ENCODE measurements at regions not wholly inside any gene's neighbourhood (a gene's known extent, or its start where the extent isn't known, plus 50 kb on each side); places are given as distances from the start of the nearest gene placed in this dataset.

DNA sequence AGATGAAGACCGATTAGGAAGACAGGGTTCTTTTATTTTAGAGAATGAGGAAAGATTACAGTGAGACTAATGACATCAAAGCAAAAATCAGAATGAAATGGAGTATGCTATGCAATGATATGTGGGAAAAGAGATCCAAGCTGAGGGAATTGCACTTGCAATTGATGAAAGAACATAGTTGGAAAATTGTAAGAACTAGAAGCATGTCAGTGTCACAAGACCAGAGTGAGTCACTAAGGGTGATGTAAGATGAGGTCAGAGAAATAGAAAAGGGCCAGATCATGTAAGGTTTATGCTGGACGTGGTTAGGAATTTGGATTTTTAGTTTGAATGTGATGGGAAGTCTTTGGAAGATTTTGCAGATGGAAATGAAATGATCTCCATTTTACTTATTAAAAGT, 1937.3 kb downstream of the OLFM4 start:
- H3K36me3 Mint-ChIP-seq: no peaks in the 10 kb centered on the region
- CTCF ChIA-PET (ENCODE audit: partially characterized antibody): no interaction called here

DNA sequence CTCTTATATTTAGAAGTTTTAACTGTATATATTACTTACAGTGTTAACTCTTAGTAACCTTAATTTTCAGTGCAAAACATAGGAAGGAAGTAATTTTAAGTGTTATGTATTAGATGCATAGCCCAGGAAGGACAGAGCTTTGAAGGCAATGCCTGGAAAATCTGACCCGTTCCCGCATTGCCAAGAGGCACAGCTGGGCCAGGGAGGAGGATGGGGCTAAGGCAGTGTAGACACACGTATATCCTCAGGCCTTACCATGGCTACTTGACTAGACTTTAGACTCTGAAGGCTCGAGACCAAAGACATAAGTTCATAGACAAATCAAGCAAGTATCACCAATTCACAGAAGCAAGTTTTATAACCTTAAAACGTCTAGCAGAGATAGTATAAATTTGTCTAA, 1944.2 kb downstream of the OLFM4 start:
- Histone ChIP-seq H3K27me3 (ENCODE audit: insufficient read depth, low read length) (no peaks in the 10 kb centered on the region), H3K4me1 (ENCODE audit: insufficient read depth, low read length) (no peaks in the 10 kb centered on the region), H3K9me3 (ENCODE audit: control insufficient read depth in 1 of 2, low read length in 2 of 2) (no peaks in the 10 kb centered on the region), H3K4me3 (ENCODE audit: low read length in 2 of 2) (no peak overlapping the region), H3K27ac (ENCODE audit: low read depth, low read length) (no peak overlapping the region), H3K36me3 (ENCODE audit: insufficient read depth, low read length) (no peaks in the 10 kb centered on the region)
- Mint-ChIP-seq H3K4me1 (no peaks in the 10 kb centered on the region), H3K27ac (no peak overlapping the region), H3K4me3 (no peak overlapping the region), H3K27me3 (no peaks in the 10 kb centered on the region), H3K9me3 (peaks cover 0 to 16% (median 8%) of the 10 kb centered on the region in 8 donors), H3K36me3 (no peaks in the 10 kb centered on the region)
- intact Hi-C loops (cut with micrococcal nuclease): no loop called here
- POLR2A ChIA-PET (ENCODE audit: partially characterized antibody): no interaction called here
- CTCF ChIA-PET (ENCODE audit: partially characterized antibody): no interaction called here
- no peak for DNase-seq

More for the DNA sequence above, 1937.3 kb downstream of the OLFM4 start:
- no peak overlapping the region for H3K4me3 Mint-ChIP-seq
- H3K27me3 Mint-ChIP-seq: no peaks in the 10 kb centered on the region
- Histone ChIP-seq H3K27me3 (ENCODE audit: insufficient read depth, low read length) (no peaks in the 10 kb centered on the region), H3K9me3 (ENCODE audit: control insufficient read depth in 1 of 2, low read length in 2 of 2) (no peaks in the 10 kb centered on the region), H3K4me3 (ENCODE audit: low read length in 2 of 2) (no peak overlapping the region), H3K27ac (ENCODE audit: low read depth, low read length) (no peak overlapping the region), H3K4me1 (ENCODE audit: insufficient read depth, low read length) (no peaks in the 10 kb centered on the region), H3K36me3 (ENCODE audit: insufficient read depth, low read length) (no peaks in the 10 kb centered on the region)
- no peak for DNase-seq
- no peaks in the 10 kb centered on the region for H3K4me1 Mint-ChIP-seq
- peaks cover 2 to 14% (median 9%) of the 10 kb centered on the region in 8 donors for H3K9me3 Mint-ChIP-seq
- POLR2A ChIA-PET (ENCODE audit: partially characterized antibody): no interaction called here
- H3K27ac Mint-ChIP-seq: no peak overlapping the region
- intact Hi-C loops (cut with micrococcal nuclease): no loop called here

DNA sequence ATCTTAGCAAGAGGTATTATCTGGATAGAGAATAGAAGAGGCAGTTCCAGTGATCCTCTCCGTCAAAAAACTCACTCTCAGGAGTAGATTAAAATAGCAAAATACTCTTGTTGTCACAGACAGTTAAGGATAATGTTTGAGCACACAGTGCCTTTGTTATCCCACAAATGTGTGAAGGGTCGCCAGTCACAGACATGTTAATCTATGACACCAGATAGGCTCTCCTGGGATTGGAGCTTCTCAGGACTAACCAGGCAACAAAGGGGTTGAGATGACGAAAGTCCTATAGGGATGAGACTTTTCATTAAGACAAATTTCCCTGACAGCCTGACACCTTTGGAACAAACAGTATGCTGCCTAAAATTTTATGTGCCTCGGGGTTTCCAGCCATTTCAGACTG, 1947.1 kb downstream of the OLFM4 start:
- no peaks in the 10 kb centered on the region for H3K9me3 ChIP-seq (ENCODE audit: control insufficient read depth in 1 of 2, low read length in 2 of 2)
- CTCF ChIA-PET (ENCODE audit: partially characterized antibody): no interaction called here
- POLR2A ChIA-PET (ENCODE audit: partially characterized antibody): no interaction called here
- Mint-ChIP-seq H3K27me3 (no peaks in the 10 kb centered on the region), H3K4me1 (no peaks in the 10 kb centered on the region), H3K9me3 (peaks cover 0 to 15% (median 5%) of the 10 kb centered on the region in 8 donors), H3K27ac (no peak overlapping the region), H3K4me3 (no peak overlapping the region), H3K36me3 (no peaks in the 10 kb centered on the region)
- no peak overlapping the region for H3K4me3 ChIP-seq (ENCODE audit: low read length in 2 of 2)
- DNase-seq: no peak
- intact Hi-C loops (cut with micrococcal nuclease): no loop called here
- no peak overlapping the region for H3K27ac ChIP-seq (ENCODE audit: low read depth, low read length)
- no peaks in the 10 kb centered on the region for H3K36me3 ChIP-seq (ENCODE audit: insufficient read depth, low read length)
- H3K4me1 ChIP-seq (ENCODE audit: insufficient read depth, low read length): no peaks in the 10 kb centered on the region
- H3K27me3 ChIP-seq (ENCODE audit: insufficient read depth, low read length): no peaks in the 10 kb centered on the region

DNA sequence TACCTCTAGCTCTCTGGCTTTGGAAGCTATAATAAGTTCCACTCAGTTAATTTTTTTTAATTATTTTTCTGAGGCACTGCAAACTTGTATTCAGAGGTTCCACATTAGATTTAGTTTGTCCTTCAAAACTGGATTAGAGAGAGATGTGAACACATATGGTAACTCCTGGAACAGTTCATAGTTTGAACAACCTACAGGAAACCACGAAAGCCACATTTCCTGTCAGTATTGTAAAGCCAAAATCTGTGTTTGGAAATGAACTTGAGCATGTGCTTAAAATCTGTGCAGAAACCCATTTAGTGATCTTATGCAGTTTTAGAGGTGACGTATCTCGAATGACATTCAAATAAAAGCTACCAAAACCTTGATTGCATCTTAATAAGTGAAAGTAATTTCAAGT, 1952.0 kb downstream of the OLFM4 start:
- Histone ChIP-seq H3K4me1 (ENCODE audit: insufficient read depth, low read length) (no peaks in the 10 kb centered on the region), H3K9me3 (ENCODE audit: control insufficient read depth in 1 of 2, low read length in 2 of 2) (no peaks in the 10 kb centered on the region), H3K27me3 (ENCODE audit: insufficient read depth, low read length) (no peaks in the 10 kb centered on the region), H3K4me3 (ENCODE audit: low read length in 2 of 2) (no peak overlapping the region), H3K27ac (ENCODE audit: low read depth, low read length) (no peak overlapping the region), H3K36me3 (ENCODE audit: insufficient read depth, low read length) (no peaks in the 10 kb centered on the region)
- Mint-ChIP-seq H3K27ac (no peak overlapping the region), H3K27me3 (no peaks in the 10 kb centered on the region), H3K9me3 (peaks cover 0 to 7% (median 5%) of the 10 kb centered on the region in 8 donors), H3K36me3 (no peaks in the 10 kb centered on the region), H3K4me3 (no peak overlapping the region), H3K4me1 (no peaks in the 10 kb centered on the region)
- ChIA-PET CTCF (ENCODE audit: partially characterized antibody) (no interaction called here), POLR2A (ENCODE audit: partially characterized antibody) (no interaction called here)
- DNase-seq: no peak
- intact Hi-C loops (cut with micrococcal nuclease): no loop called here

DNA sequence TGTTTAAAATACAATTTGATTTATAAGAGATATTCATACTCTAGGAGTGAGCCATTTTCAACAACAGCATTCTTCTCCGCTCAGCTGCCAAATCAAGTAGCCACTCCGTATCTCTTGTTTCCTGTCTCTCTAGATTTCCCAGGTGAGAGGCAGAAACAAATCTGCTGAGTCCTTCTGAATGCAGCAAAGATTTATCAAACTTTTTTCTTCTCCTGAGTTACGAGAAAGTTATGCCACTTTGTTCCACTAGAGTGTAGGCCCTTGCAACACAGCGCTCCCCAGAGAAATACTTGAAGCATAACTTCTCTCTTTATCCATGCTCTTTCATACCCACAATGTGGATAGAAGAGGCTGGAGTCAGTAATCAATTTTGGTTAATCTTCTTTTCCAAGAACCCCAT, 1960.8 kb downstream of the OLFM4 start:
- Mint-ChIP-seq H3K27me3 (no peaks in the 10 kb centered on the region), H3K4me3 (no peak overlapping the region), H3K4me1 (peaks cover 0 to 1% (median 0%) of the 10 kb centered on the region in 4 donors), H3K27ac (no peak overlapping the region), H3K36me3 (no peaks in the 10 kb centered on the region), H3K9me3 (peaks cover 0 to 20% (median 6%) of the 10 kb centered on the region in 8 donors)
- DNase-seq: no peak
- POLR2A ChIA-PET (ENCODE audit: partially characterized antibody): no interaction called here
- intact Hi-C loops (cut with micrococcal nuclease): no loop called here
- Histone ChIP-seq H3K4me1 (ENCODE audit: insufficient read depth, low read length) (no peaks in the 10 kb centered on the region), H3K27ac (ENCODE audit: low read depth, low read length) (no peak overlapping the region), H3K4me3 (ENCODE audit: low read length in 2 of 2) (no peak overlapping the region), H3K36me3 (ENCODE audit: insufficient read depth, low read length) (no peaks in the 10 kb centered on the region), H3K27me3 (ENCODE audit: insufficient read depth, low read length) (no peaks in the 10 kb centered on the region), H3K9me3 (ENCODE audit: control insufficient read depth in 1 of 2, low read length in 2 of 2) (no peaks in the 10 kb centered on the region)
- CTCF ChIA-PET (ENCODE audit: partially characterized antibody): no interaction called here

DNA sequence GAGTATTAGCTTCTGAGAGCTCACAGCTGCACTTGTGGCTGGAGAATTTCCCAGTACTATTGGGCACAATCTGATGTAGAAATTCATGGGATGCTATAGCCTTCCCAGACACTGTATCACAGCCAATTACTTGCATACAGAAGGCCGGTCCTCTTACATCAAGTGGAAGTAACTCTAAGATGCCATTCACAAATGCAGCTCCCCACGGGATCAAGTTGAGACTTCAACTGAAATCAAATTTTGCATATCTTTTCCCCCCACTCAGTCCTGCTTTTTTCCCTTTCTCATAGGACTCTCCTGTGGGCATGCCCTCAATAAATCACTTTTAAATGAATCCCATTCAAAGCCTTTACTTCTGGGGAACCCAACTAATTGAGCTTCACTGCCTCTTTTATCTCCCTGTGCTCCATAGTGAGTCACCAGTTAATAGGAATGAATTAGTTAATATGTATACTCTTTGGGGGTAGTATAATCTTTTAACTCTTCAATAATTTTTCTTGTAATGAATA, 1970.8 kb downstream of the OLFM4 start:
- Mint-ChIP-seq H3K27ac (no peak overlapping the region), H3K4me3 (no peak overlapping the region), H3K27me3 (no peaks in the 10 kb centered on the region), H3K9me3 (peaks cover 2 to 35% (median 14%) of the 10 kb centered on the region in 8 donors), H3K4me1 (no peaks in the 10 kb centered on the region), H3K36me3 (no peaks in the 10 kb centered on the region)
- no peak for DNase-seq
- Histone ChIP-seq H3K36me3 (ENCODE audit: insufficient read depth, low read length) (no peaks in the 10 kb centered on the region), H3K4me3 (ENCODE audit: low read length in 2 of 2) (no peak overlapping the region), H3K27ac (ENCODE audit: low read depth, low read length) (no peak overlapping the region), H3K4me1 (ENCODE audit: insufficient read depth, low read length) (no peaks in the 10 kb centered on the region), H3K9me3 (ENCODE audit: control insufficient read depth in 1 of 2, low read length in 2 of 2) (peaks cover 0 to 5% of the 10 kb centered on the region in 2 donors), H3K27me3 (ENCODE audit: insufficient read depth, low read length) (no peaks in the 10 kb centered on the region)
- CTCF ChIA-PET (ENCODE audit: partially characterized antibody): no interaction called here
- intact Hi-C loops (cut with micrococcal nuclease): no loop called here
- POLR2A ChIA-PET (ENCODE audit: partially characterized antibody): no interaction called here

DNA sequence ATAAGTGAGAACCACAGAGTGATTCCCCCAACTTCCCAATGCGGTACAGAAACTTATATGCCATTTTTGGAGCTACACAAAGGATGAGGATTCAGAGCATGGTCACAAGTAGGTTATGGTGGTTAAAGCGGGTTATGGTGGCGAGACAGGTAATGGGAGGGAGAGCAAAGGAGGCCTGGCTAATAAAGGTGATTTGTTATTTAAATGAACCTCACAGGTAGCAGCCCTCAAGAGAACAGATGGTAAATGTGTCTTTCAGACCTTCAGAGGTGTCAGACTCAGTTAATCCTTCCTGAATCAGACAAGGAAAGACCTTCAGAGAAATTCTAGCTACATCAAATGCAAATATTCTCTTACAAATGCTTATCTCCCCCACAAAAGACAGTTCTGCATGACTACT, 1971.4 kb downstream of the OLFM4 start:
- CTCF ChIA-PET (ENCODE audit: partially characterized antibody): no interaction called here
- no peaks in the 10 kb centered on the region for H3K27me3 Mint-ChIP-seq

DNA sequence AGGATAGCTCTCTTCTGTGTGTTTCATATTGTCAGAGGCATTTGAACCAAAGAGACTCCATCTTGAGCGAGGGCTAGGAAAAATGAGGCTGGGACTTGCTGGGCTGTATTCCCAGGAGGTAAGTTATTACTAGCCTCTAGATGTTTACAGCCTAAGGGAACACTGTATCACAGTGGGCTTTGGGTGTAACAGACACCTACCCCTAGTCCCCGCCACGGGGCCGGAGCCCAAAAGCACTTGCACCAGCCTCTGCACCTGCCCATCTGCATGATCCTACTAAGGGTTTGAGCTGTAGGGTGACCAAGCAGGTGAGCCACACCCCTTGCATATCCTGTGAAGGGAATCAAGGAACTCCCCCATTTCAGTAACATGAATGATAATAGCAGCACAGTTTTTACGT, 1972.2 kb downstream of the OLFM4 start:
- DNase-seq: no peak
- H3K27ac Mint-ChIP-seq: no peak overlapping the region
- POLR2A ChIA-PET (ENCODE audit: partially characterized antibody): no interaction called here

More for the DNA sequence above, 1971.4 kb downstream of the OLFM4 start:
- intact Hi-C loops (cut with micrococcal nuclease): no loop called here
- Mint-ChIP-seq H3K9me3 (peaks cover 2 to 35% (median 15%) of the 10 kb centered on the region in 8 donors), H3K27ac (no peak overlapping the region), H3K4me3 (no peak overlapping the region), H3K4me1 (no peaks in the 10 kb centered on the region), H3K36me3 (no peaks in the 10 kb centered on the region)
- Histone ChIP-seq H3K27ac (ENCODE audit: low read depth, low read length) (no peak overlapping the region), H3K4me3 (ENCODE audit: low read length in 2 of 2) (no peak overlapping the region), H3K36me3 (ENCODE audit: insufficient read depth, low read length) (no peaks in the 10 kb centered on the region), H3K27me3 (ENCODE audit: insufficient read depth, low read length) (no peaks in the 10 kb centered on the region), H3K4me1 (ENCODE audit: insufficient read depth, low read length) (no peaks in the 10 kb centered on the region), H3K9me3 (ENCODE audit: control insufficient read depth in 1 of 2, low read length in 2 of 2) (peaks cover 0 to 5% of the 10 kb centered on the region in 2 donors)
- no peak for DNase-seq
- POLR2A ChIA-PET (ENCODE audit: partially characterized antibody): no interaction called here

More for the DNA sequence above, 1972.2 kb downstream of the OLFM4 start:
- Mint-ChIP-seq H3K4me1 (no peaks in the 10 kb centered on the region), H3K9me3 (peaks cover 4 to 40% (median 16%) of the 10 kb centered on the region in 8 donors), H3K4me3 (no peak overlapping the region), H3K27me3 (no peaks in the 10 kb centered on the region), H3K36me3 (no peaks in the 10 kb centered on the region)
- intact Hi-C loops (cut with micrococcal nuclease): no loop called here
- Histone ChIP-seq H3K27me3 (ENCODE audit: insufficient read depth, low read length) (no peaks in the 10 kb centered on the region), H3K9me3 (ENCODE audit: control insufficient read depth in 1 of 2, low read length in 2 of 2) (peaks cover 0 to 5% of the 10 kb centered on the region in 2 donors), H3K27ac (ENCODE audit: low read depth, low read length) (no peak overlapping the region), H3K4me1 (ENCODE audit: insufficient read depth, low read length) (no peaks in the 10 kb centered on the region), H3K36me3 (ENCODE audit: insufficient read depth, low read length) (no peaks in the 10 kb centered on the region), H3K4me3 (ENCODE audit: low read length in 2 of 2) (no peak overlapping the region)
- CTCF ChIA-PET (ENCODE audit: partially characterized antibody): no interaction called here
